ENCODE measurements at regions not wholly inside any gene's neighbourhood (a gene's known extent, or its start where the extent isn't known, plus 50 kb on each side); places are given as distances from the start of the nearest gene placed in this dataset.

DNA sequence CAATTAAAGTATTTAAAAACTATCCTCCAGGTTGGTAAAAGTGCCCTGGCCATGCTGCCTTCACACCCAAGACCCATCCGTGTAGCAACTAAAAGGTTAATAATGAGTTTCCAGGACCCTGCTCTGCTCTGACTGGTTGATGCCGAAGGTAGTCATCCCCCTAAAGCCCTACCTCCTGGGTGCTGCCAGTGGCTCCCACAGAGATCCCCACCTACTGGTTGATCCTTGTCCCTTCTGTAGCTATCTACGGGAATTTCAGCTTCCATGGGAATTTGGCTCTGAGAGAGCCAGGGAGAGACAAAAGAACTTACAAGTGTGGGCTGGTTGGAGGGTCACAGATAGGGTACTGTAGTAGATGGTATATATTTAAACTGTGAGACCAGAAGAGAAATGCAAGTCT is 110.6 kb upstream of the NANOGP8 start:
- Histone ChIP-seq H3K4me3 (no peak overlapping the region), H3K4me1 (no peaks in the 10 kb centered on the region), H3K27ac (no peak overlapping the region), H3K27me3 (no peaks in the 10 kb centered on the region), H3K36me3 (no peaks in the 10 kb centered on the region), H3K9me3 (peaks cover 0 to 21% (median 12%) of the 10 kb centered on the region in 11 donors)
- DNase-seq (no peak), ATAC-seq (no peak)
- WGBS, 2 donors = 84 to 87% methylated on average over 3 of the region's 3 CpGs
- TF ChIP-seq, protein P1, sequence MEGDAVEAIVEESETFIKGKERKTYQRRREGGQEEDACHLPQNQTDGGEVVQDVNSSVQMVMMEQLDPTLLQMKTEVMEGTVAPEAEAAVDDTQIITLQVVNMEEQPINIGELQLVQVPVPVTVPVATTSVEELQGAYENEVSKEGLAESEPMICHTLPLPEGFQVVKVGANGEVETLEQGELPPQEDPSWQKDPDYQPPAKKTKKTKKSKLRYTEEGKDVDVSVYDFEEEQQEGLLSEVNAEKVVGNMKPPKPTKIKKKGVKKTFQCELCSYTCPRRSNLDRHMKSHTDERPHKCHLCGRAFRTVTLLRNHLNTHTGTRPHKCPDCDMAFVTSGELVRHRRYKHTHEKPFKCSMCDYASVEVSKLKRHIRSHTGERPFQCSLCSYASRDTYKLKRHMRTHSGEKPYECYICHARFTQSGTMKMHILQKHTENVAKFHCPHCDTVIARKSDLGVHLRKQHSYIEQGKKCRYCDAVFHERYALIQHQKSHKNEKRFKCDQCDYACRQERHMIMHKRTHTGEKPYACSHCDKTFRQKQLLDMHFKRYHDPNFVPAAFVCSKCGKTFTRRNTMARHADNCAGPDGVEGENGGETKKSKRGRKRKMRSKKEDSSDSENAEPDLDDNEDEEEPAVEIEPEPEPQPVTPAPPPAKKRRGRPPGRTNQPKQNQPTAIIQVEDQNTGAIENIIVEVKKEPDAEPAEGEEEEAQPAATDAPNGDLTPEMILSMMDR (IDR thresholded peaks at IDR 0.05) = no peak
- intact Hi-C loops (cut with DNase I) = no loop called here

DNA sequence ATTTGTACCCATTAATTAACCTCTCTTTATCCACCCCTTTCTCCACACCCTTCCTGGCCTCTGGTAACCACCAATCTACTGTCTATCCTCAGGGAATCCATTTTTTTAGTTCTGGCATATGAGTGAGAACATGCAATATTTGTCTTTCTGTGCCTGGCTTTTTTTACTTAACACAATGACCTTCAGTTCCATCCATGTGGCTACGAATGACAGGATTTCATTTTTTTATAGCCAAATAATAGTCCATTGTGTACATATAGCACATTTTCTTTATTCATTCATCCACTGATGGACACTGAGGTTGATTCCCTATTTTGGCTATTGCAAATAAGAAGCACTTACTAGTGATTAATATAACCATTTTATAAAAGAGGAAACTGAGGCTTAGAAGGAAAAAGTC is 109.9 kb upstream of the NANOGP8 start:
- intact Hi-C loops (cut with DNase I) = no loop called here
- TF ChIP-seq, protein P1 (IDR thresholded peaks at IDR 0.05) = no peak
- Histone ChIP-seq H3K36me3 (no peaks in the 10 kb centered on the region), H3K27ac (no peak overlapping the region), H3K9me3 (peaks cover 0 to 21% (median 12%) of the 10 kb centered on the region in 11 donors), H3K27me3 (no peaks in the 10 kb centered on the region), H3K4me3 (no peak overlapping the region), H3K4me1 (no peaks in the 10 kb centered on the region)
- 80 to 83% methylated on average over 1 of the region's 1 CpG for WGBS, 2 donors
- ATAC-seq = no peak
- no peak for DNase-seq

DNA sequence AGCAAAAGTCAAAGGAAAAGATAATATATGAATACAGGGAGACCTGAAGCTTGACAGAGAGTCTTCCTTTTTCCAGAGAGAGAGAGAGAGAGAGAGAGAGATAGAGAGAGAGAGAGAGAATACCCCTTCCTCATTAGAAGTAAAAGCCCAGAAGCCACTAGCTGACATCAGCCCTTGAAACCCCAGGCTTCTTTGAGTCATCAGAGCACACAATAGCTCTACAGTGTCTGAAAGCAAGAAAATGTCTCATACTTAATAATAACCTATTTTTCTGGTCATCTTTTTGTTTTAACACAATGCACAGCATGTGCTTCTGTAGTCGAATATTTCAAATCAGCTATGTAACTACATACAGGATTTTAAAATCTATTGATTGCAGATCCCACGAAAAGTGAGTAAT is 109.2 kb upstream of the NANOGP8 start:
- intact Hi-C loops (cut with DNase I) = no loop called here
- TF ChIP-seq, protein P1 (IDR thresholded peaks at IDR 0.05) = no peak
- Histone ChIP-seq H3K4me3 (no peak overlapping the region), H3K4me1 (no peaks in the 10 kb centered on the region), H3K9me3 (peaks cover 0 to 21% (median 12%) of the 10 kb centered on the region in 11 donors), H3K27me3 (no peaks in the 10 kb centered on the region), H3K27ac (no peak overlapping the region), H3K36me3 (no peaks in the 10 kb centered on the region)
- 87 to 92% methylated on average over 2 of the region's 2 CpGs for WGBS, 2 donors
- ATAC-seq (no peak), DNase-seq (no peak)

DNA sequence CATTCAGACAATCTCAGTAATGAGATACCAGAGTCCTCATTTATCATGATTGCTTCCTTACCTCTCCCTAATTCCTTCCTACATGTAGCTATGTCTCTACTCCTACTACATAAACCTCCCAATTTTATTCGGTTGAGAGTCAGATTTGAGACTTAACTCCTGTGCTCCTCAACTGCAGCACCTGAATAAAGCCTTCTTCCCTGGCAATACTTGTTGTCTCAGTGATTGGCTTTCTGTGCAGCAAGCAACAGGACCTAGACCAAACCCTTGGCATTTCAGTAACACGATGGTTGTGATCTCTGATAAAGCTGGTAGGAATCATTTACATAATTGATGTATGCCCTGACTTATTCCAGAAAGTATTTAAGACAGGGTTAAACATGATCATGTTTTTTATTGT is 106.7 kb upstream of the NANOGP8 start:
- Histone ChIP-seq H3K4me3 (no peak overlapping the region), H3K27ac (no peak overlapping the region), H3K4me1 (no peaks in the 10 kb centered on the region), H3K9me3 (peaks cover 0 to 21% (median 12%) of the 10 kb centered on the region in 11 donors), H3K27me3 (no peaks in the 10 kb centered on the region), H3K36me3 (no peaks in the 10 kb centered on the region)
- ATAC-seq = no peak
- 84 to 88% methylated on average over 2 of the region's 2 CpGs for WGBS, 2 donors
- TF ChIP-seq, protein P1 (IDR thresholded peaks at IDR 0.05) = no peak
- intact Hi-C loops (cut with DNase I) = no loop called here
- no peak for DNase-seq

Data from heart right ventricle (tissue), 16 donors.